Right lobe of liver (tissue), 6 donors: ENCODE measurements at regions not wholly inside any gene's neighbourhood (a gene's known extent, or its start where the extent isn't known, plus 50 kb on each side); places are given as distances from the start of the nearest gene placed in this dataset.

ENCODE experiments used
- ATAC-seq, 4 donors: fragments of 200-7000 bp; cut with Tn5 transposase; one replicate each; pipeline ENCODE4 v1.9.1; 2020; ENCODE audit warnings: mild to moderate bottlenecking in 4 of 4, moderate library complexity in 4 of 4
- DNase-seq, 3 donors: peaks; one replicate each; pipeline ENCODE4 v3.0.0-alpha.2; 2020
- H3K27ac ChIP-seq, 3 donors: fragments of 200-600 bp; one replicate each; pipeline ENCODE4 v1.8.0; 2022
- H3K27me3 ChIP-seq, 2 donors: fragments of 200-600 bp; one replicate each; pipeline ENCODE4 v1.8.0; 2022
- H3K36me3 ChIP-seq, 4 donors: fragments of 200-600 bp; sonication (generic) in 1 of 4; one replicate each; pipeline versions ENCODE4 v1.5.1 to v1.8.0; 2017 to 2022; ENCODE audit warnings: control low read depth in 1 of 4
- H3K4me1 ChIP-seq, 4 donors: fragments of 200-600 bp; sonication (generic) in 1 of 4; one replicate each; pipeline versions ENCODE4 v1.5.1 to v1.8.0; 2017 to 2022; ENCODE audit warnings: control low read depth in 1 of 4
- H3K4me3 ChIP-seq, 3 donors: fragments of 200-600 bp; one replicate each; pipeline ENCODE4 v1.8.0; 2022
- H3K9me3 ChIP-seq, 4 donors: fragments of 200-600 bp; sonication (generic) in 1 of 4; one replicate each; pipeline versions ENCODE4 v1.5.1 to v1.8.0; 2017 to 2022; ENCODE audit warnings: control low read depth in 1 of 4
- POLR2A ChIP-seq: fragments of 450-650 bp; IDR thresholded peaks from one replicate; pipeline ENCODE4 v1.6.1; 2017; ENCODE audit warnings: antibody characterized with exemption, mild to moderate bottlenecking
- WGBS: methylation state at CpG from one replicate; pipeline ENCODE4 v1.1.6; 2018; ENCODE audit warnings: low coverage, low lambda C conversion rate; ENCODE audit not compliant: insufficient coverage; ENCODE audit errors: missing lambda C conversion rate; 5-methylcytosine and 5-hydroxymethylcytosine counted together
- intact Hi-C, 2 donors: fragments of 100-400 bp; cut with DNase I; formaldehyde crosslinking; loops; one replicate each; pipeline versions ENCODE4 v1.11.2 to v1.14.1; 2022
- TF ChIP-seq, protein P1 (sequence below), 4 donors: fragments of 200-600 bp in 3 of 4; fragments of 450-650 bp in 1 of 4; IDR thresholded peaks; one replicate each; pipeline versions ENCODE4 v1.5.1 to v1.8.0; 2016 to 2022; ENCODE audit warnings: antibody characterized with exemption in 4 of 4, mild to moderate bottlenecking in 2 of 4
- donor health status: DM: no; HTN: yes; CAD: no.
- donor health status: DM: no; HTN: no; CAD: no.
- donor health status: DM: no; HTN: no; CAD: no.
- donor health status: DM: no; HTN: yes; CAD: no.
- donor health status: DM: no; HTN: yes; CAD: no.

DNA sequence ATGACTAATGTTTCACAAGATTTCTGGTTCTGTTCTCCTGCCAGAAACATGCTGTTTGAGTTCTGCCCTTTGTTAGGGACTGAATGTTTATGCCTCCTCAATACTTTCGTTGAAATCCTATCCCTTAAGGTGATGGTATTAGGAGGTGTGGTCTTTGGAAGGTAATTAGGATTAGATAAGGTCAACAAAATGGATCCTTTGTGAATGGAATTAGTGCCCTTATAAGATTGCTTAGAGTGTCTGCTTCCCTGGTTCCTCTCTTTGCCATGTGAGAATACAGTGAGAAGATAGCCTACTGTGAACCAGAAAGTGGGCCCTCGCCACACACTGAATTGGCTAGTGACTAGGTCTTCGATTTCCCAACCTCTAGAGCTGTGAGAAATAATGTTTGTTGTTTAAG is 621.4 kb upstream of the ALCAM start:
- H3K27ac ChIP-seq = no peak overlapping the region
- no peaks in the 10 kb centered on the region for H3K27me3 ChIP-seq
- WGBS = 30% methylated on average over 3 of the region's 3 CpGs
- TF ChIP-seq, protein P1, sequence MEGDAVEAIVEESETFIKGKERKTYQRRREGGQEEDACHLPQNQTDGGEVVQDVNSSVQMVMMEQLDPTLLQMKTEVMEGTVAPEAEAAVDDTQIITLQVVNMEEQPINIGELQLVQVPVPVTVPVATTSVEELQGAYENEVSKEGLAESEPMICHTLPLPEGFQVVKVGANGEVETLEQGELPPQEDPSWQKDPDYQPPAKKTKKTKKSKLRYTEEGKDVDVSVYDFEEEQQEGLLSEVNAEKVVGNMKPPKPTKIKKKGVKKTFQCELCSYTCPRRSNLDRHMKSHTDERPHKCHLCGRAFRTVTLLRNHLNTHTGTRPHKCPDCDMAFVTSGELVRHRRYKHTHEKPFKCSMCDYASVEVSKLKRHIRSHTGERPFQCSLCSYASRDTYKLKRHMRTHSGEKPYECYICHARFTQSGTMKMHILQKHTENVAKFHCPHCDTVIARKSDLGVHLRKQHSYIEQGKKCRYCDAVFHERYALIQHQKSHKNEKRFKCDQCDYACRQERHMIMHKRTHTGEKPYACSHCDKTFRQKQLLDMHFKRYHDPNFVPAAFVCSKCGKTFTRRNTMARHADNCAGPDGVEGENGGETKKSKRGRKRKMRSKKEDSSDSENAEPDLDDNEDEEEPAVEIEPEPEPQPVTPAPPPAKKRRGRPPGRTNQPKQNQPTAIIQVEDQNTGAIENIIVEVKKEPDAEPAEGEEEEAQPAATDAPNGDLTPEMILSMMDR (IDR thresholded peaks at IDR 0.05) = no peak
- TF ChIP-seq POLR2A = no peak
- intact Hi-C loops = no loop called here
- DNase-seq (no peak), ATAC-seq (no peak)
- H3K9me3 ChIP-seq = no peaks in the 10 kb centered on the region
- H3K4me3 ChIP-seq = no peak overlapping the region
- H3K4me1 ChIP-seq = no peaks in the 10 kb centered on the region
- no peaks in the 10 kb centered on the region for H3K36me3 ChIP-seq

DNA sequence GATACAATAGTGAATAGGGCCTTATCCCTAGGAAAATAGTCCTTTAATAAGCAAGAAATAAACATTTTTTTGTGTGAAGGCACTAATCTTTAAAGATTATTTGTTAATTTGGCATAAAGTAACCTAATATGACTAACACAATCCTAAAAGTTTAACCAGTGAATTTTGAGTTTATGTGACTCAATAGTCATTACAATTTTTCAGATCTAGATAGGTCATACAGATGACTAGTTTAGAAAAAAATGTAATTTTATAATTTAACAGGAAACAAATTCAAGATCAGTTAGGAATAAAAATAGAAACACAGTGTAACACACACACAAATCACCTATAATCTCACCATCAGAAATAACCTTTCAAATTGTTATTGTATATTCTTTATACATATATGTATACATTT is 620.7 kb upstream of the ALCAM start:
- Histone ChIP-seq H3K4me3 (no peak overlapping the region), H3K9me3 (no peaks in the 10 kb centered on the region), H3K27me3 (no peaks in the 10 kb centered on the region), H3K27ac (no peak overlapping the region), H3K4me1 (no peaks in the 10 kb centered on the region), H3K36me3 (no peaks in the 10 kb centered on the region)
- ATAC-seq (no peak), DNase-seq (no peak)
- intact Hi-C loops = no loop called here
- TF ChIP-seq, protein P1 (IDR thresholded peaks at IDR 0.05) = no peak
- TF ChIP-seq POLR2A = no peak

DNA sequence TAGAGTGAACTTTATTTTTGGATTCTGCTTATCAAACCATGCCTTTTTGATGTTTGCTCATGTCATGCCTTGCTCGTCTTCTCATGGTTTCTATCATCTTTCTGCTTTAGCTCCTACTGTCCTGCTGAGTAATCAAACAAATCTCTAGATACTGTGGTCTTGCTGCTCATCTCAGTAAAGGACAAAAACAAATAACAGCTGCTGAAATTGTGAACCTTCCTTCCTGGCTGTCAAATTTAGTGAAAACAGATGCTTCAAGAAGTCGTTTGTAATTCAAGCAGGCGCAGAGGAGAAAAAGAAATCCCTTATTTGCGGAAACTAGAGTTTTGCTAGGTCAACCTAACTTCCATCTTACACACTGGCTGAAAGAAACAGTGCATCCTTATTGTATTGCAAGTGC is 616.1 kb upstream of the ALCAM start:
- 29% methylated on average over 4 of the region's 4 CpGs for WGBS
- intact Hi-C loops = no loop called here
- H3K27ac ChIP-seq = no peak overlapping the region
- DNase-seq (no peak), ATAC-seq (no peak)
- H3K27me3 ChIP-seq = no peaks in the 10 kb centered on the region
- H3K4me1 ChIP-seq = no peaks in the 10 kb centered on the region
- TF ChIP-seq, protein P1 (IDR thresholded peaks at IDR 0.05) = no peak
- TF ChIP-seq POLR2A = no peak
- H3K9me3 ChIP-seq = no peaks in the 10 kb centered on the region
- no peaks in the 10 kb centered on the region for H3K36me3 ChIP-seq
- H3K4me3 ChIP-seq = no peak overlapping the region

DNA sequence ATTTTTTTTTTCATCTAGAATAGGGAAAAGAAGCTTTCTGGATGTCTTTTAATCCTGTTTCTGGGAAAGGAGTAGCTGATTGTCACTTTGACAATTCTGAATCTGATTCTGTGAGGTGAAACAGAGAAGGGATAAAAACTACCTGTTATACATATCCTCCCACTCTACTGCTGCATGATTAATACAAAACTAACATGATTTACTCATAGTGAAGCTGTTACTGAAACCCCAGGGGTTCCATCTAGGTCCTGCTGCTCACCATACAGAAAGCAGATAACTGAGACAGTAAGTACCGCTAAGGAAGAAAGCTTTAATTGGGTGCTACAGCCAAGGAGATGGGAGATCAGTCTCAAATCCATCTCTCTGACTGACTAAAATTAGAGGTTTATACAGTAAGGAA is 610.9 kb upstream of the ALCAM start:
- H3K36me3 ChIP-seq = no peaks in the 10 kb centered on the region
- DNase-seq = no peak
- H3K4me3 ChIP-seq = no peak overlapping the region
- H3K4me1 ChIP-seq = no peaks in the 10 kb centered on the region
- H3K27ac ChIP-seq = no peak overlapping the region
- TF ChIP-seq POLR2A = no peak
- TF ChIP-seq, protein P1 (IDR thresholded peaks at IDR 0.05) = no peak
- H3K9me3 ChIP-seq = no peaks in the 10 kb centered on the region
- intact Hi-C loops = no loop called here
- no peaks in the 10 kb centered on the region for H3K27me3 ChIP-seq
- no peak for ATAC-seq
- WGBS = 63% methylated on average over 1 of the region's 1 CpG

DNA sequence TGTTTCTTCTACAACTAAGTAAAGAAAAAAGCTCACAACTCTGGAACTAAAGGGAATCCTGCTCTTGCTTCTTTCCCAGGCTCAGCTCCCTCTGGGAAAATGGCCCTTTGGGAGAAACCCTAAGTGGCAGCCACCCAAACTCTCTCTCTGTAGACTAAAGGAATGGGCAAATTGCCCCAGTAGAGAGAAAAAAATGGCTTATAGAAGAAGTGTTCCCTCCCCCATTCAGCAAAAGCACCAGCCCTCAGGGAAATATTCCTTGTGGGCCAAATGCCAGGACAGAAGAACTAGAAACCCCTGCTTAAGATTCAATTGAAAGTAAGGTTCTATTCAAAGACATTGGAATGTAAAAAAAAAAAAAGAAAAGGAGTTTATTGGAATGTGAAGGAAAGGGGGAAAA is 603.7 kb upstream of the ALCAM start:
- H3K36me3 ChIP-seq = no peaks in the 10 kb centered on the region
- H3K4me3 ChIP-seq = no peak overlapping the region
- H3K27ac ChIP-seq = no peak overlapping the region
- no peak for DNase-seq
- no peak for ATAC-seq
- no peaks in the 10 kb centered on the region for H3K27me3 ChIP-seq
- no peaks in the 10 kb centered on the region for H3K4me1 ChIP-seq
- H3K9me3 ChIP-seq = no peaks in the 10 kb centered on the region
- intact Hi-C loops = no loop called here
- TF ChIP-seq POLR2A = no peak
- TF ChIP-seq, protein P1 (IDR thresholded peaks at IDR 0.05) = no peak
